KMS-11 (cell line): ENCODE measurements at regions not wholly inside any gene's neighbourhood (a gene's known extent, or its start where the extent isn't known, plus 50 kb on each side); places are given as distances from the start of the nearest gene placed in this dataset.

Experiments used
- H2AFZ ChIP-seq: fragments of 200-600 bp; sonication (generic); 2 replicates; pipeline ENCODE4 v1.6.1; 2016; ENCODE audit warnings: antibody characterized with exemption, mixed run types, low read depth
- H3K27ac ChIP-seq: fragments of 200-600 bp; sonication (generic); 2 replicates; pipeline ENCODE4 v1.6.1; 2016; ENCODE audit warnings: mild to moderate bottlenecking, mixed run types
- H3K27me3 ChIP-seq: fragments of 200-600 bp; sonication (generic); 2 replicates; pipeline ENCODE4 v1.6.1; 2017; ENCODE audit warnings: mild to moderate bottlenecking, low read depth, mixed run types, moderate library complexity; ENCODE audit not compliant: insufficient read depth
- H3K36me3 ChIP-seq: fragments of 200-600 bp; sonication (generic); 2 replicates; pipeline ENCODE4 v1.6.1; 2017; ENCODE audit warnings: mild to moderate bottlenecking, mixed run types; ENCODE audit not compliant: insufficient read depth
- H3K4me1 ChIP-seq: fragments of 200-600 bp; sonication (generic); 2 replicates; pipeline ENCODE4 v1.6.1; 2016; ENCODE audit warnings: mild to moderate bottlenecking, low read depth, mixed run types; ENCODE audit not compliant: poor library complexity, severe bottlenecking
- H3K4me2 ChIP-seq: fragments of 200-600 bp; sonication (generic); 2 replicates; pipeline ENCODE4 v1.7.0; 2016; ENCODE audit warnings: mild to moderate bottlenecking, mixed run types
- H3K4me3 ChIP-seq: fragments of 200-600 bp; sonication (generic); IDR thresholded peaks from 2 replicates; pipeline ENCODE4 v1.6.1; 2017; ENCODE audit warnings: low read depth, low read length, mixed read lengths; ENCODE audit not compliant: insufficient read depth
- H3K79me2 ChIP-seq: fragments of 200-600 bp; sonication (generic); 2 replicates; pipeline ENCODE4 v1.6.1; 2016; ENCODE audit warnings: low read depth, mixed run types; ENCODE audit not compliant: insufficient read depth
- H3K9ac ChIP-seq: fragments of 200-600 bp; sonication (generic); 2 replicates; pipeline ENCODE4 v1.6.1; 2016; ENCODE audit warnings: mild to moderate bottlenecking, mixed run types
- H4K20me1 ChIP-seq: fragments of 200-600 bp; sonication (generic); 2 replicates; pipeline ENCODE4 v1.6.1; 2016; ENCODE audit warnings: mild to moderate bottlenecking, mixed run types; ENCODE audit not compliant: insufficient read depth
- CTCF ChIP-seq: fragments of 200-600 bp; sonication (generic); conservative IDR thresholded peaks from 2 replicates; pipeline ENCODE4 v1.6.1; 2017; ENCODE audit warnings: low read depth, mild to moderate bottlenecking, antibody characterized with exemption, low read length, moderate library complexity, mixed read lengths

DNA sequence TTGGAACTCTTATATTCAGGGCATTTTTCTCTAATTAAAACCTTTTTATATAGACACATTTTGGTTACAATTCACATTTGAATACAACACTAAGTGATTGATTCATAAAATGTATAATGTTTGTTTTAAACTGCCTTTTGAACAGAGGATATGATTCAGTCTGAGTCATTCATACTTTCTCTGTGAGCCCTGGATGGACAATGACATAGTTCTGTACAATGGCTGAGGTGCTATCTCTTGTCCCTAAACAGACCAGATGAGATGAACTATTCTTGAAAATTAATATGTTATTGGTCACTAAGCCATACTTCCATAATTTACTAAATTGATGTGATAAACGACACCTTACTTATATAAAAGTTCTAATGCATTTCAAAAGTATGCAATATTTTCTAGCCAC lies 199.7 kb upstream of the ATXN7L3B start:
- TF ChIP-seq CTCF = no peak
- Histone ChIP-seq H3K9ac (no peak overlapping the region), H2AFZ (no peak overlapping the region), H3K27ac (no peak overlapping the region), H3K27me3 (no peaks in the 10 kb centered on the region), H3K79me2 (no peaks in the 10 kb centered on the region), H4K20me1 (no peaks in the 10 kb centered on the region), H3K36me3 (no peaks in the 10 kb centered on the region), H3K4me2 (no peak overlapping the region), H3K4me1 (no peaks in the 10 kb centered on the region), H3K4me3 (no peak overlapping the region)

DNA sequence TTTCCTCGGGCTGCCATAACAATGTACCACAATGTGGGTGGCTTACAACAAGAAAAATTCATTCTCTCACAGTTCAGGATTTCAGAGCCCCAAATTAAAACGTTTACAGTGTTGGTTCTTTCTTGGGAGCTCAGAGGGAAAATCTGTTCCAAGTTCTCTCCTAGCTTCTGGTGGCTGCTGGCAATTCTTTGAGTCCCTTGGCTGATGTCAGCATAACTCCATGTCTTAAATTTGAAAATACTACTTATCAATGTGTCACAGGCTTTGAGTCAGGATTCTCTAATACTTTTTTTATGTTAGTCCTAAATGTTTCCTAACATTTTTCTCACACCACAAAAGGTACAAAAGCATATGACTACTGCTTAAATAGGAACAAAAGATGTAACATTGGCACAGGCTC lies 198.4 kb upstream of the ATXN7L3B start:
- Histone ChIP-seq H3K27ac (no peak overlapping the region), H4K20me1 (no peaks in the 10 kb centered on the region), H3K4me3 (no peak overlapping the region), H3K9ac (no peak overlapping the region), H3K79me2 (no peaks in the 10 kb centered on the region), H3K4me1 (no peaks in the 10 kb centered on the region), H3K36me3 (no peaks in the 10 kb centered on the region), H3K4me2 (no peak overlapping the region), H3K27me3 (no peaks in the 10 kb centered on the region), H2AFZ (no peak overlapping the region)
- TF ChIP-seq CTCF = no peak

DNA sequence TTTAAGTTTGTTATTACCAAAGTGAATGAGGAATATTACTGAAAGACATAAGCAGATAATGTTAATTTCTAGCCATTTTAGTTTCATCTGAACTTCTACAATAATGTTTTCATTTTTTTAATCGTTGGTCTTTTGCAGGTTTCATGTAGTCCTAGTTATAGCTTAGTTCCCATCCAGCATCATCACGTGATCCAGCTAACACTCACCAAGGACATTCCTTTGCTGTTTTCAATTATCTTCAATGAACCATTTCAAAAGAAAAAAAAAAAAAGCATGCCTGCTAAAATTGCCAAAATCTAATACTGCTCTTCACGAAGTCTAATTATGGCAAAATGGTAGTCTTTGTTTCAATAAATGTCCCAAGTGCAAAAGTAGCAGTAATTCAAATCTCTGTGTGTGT lies 187.7 kb upstream of the ATXN7L3B start:
- no peak overlapping the region for H3K27ac ChIP-seq
- no peaks in the 10 kb centered on the region for H3K36me3 ChIP-seq
- TF ChIP-seq CTCF = no peak
- no peaks in the 10 kb centered on the region for H4K20me1 ChIP-seq
- H3K79me2 ChIP-seq = no peaks in the 10 kb centered on the region
- no peak overlapping the region for H3K4me3 ChIP-seq
- H3K4me2 ChIP-seq = no peak overlapping the region
- no peak overlapping the region for H3K9ac ChIP-seq
- no peak overlapping the region for H2AFZ ChIP-seq
- no peaks in the 10 kb centered on the region for H3K4me1 ChIP-seq
- H3K27me3 ChIP-seq = no peaks in the 10 kb centered on the region

DNA sequence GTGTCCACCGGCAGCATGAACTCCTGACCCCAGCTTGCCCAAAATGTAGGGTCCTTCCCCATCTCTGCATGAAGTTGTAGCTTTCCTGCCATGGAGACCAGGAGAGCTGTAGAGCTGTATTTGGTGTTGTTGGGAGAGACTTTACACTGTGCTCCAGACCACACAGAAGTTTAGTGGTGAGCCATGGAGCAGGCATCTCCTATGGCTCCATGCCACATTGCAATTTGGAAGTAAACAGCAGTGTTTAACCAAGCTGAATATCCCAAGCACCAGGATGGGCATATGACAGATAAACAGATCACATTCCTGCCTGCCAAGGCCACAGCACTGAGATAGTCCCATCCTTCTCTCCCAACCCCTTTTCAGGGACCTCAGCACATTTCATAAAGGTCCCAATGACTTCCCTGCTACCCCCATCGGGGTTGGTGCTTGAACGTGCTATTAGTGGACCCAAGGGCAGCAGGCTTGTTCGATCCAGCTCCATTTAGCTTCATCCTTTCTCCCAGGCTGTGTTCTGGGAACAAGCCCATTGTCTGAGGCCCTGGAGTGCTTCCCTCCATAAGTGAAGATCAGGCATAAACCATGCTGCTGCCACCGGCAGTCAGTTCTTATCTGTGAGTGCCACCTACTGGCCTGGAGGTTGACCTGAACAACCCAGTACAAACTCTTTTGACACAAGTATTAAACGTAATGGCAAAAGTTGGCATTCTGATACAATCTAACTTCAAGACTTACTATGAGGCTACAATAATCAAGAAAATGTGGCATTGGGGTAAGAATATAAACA lies 172.3 kb upstream of the ATXN7L3B start:
- Histone ChIP-seq H3K36me3 (no peaks in the 10 kb centered on the region), H3K4me1 (no peaks in the 10 kb centered on the region), H3K4me2 (no peak overlapping the region), H3K4me3 (no peak overlapping the region), H3K79me2 (no peaks in the 10 kb centered on the region), H3K27me3 (no peaks in the 10 kb centered on the region), H3K27ac (no peak overlapping the region), H3K9ac (no peak overlapping the region), H2AFZ (no peak overlapping the region), H4K20me1 (no peaks in the 10 kb centered on the region)
- peak; percentile 58 for TF ChIP-seq CTCF
